Ectodermal cell (in vitro differentiated cells): ENCODE measurements at regions not wholly inside any gene's neighbourhood (a gene's known extent, or its start where the extent isn't known, plus 50 kb on each side); places are given as distances from the start of the nearest gene placed in this dataset.

Experiments used
- H3K27ac ChIP-seq: 2 replicates; pipeline ENCODE4 v1.7.0; 2013; ENCODE audit warnings: mild to moderate bottlenecking, low read depth, low read length; ENCODE audit not compliant: insufficient read depth, poor library complexity, severe bottlenecking
- H3K27me3 ChIP-seq: 2 replicates; pipeline ENCODE4 v1.7.0; 2013; ENCODE audit warnings: mild to moderate bottlenecking, low read length; ENCODE audit not compliant: insufficient read depth, control insufficient read depth, poor library complexity, severe bottlenecking
- H3K36me3 ChIP-seq: one replicate; pipeline ENCODE4 v1.7.0; 2013; ENCODE audit warnings: low read length; ENCODE audit not compliant: control insufficient read depth, insufficient read depth
- H3K4me1 ChIP-seq: one replicate; pipeline ENCODE4 v1.7.0; 2013; ENCODE audit warnings: low read length; ENCODE audit not compliant: control insufficient read depth, insufficient read depth
- H3K4me3 ChIP-seq: 2 replicates; pipeline ENCODE4 v1.7.0; 2013; ENCODE audit warnings: low read depth, low read length, control low read depth; ENCODE audit not compliant: insufficient read depth
- H3K9me3 ChIP-seq: 2 replicates; pipeline ENCODE4 v1.7.0; 2013; ENCODE audit warnings: mild to moderate bottlenecking, low read length, moderate library complexity; ENCODE audit not compliant: control insufficient read depth
- WGBS, 2 experiments: methylation state at CpG; one replicate each; pipeline ENCODE4 v1.1.7; 2013; ENCODE audit warnings: missing lambda C conversion rate in 2 of 2; 5-methylcytosine and 5-hydroxymethylcytosine counted together

DNA sequence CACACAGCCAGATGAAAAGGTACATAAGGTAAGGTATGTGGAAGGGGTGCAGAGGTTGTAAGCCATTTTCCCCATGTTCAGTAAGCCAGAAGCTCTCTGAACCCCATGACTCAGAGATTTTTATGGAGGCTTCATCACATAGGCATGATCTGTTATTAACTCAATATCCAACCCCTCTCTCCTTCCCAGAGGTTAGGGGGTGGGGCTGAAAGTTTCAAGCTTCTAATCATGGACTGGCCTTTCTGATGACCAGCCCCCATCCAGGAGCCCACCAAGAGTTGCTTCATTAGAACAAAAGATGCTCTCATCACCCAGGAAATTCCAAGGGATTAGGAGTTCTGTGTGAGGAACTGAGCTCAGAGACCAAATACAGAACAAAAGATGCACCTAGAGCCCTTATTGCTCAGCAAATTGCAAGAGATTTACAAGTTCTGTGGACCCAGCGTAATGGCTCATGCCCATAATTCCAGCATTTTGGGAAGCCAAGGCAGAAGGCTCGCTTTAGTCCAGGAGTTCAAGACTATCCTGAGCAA lies 103.2 kb upstream of the DAAM1 start:
- no peaks in the 10 kb centered on the region for H3K36me3 ChIP-seq
- WGBS, 2 experiments: 90% methylated on average over 2 of the region's 2 CpGs
- no peak overlapping the region for H3K27ac ChIP-seq
- no peaks in the 10 kb centered on the region for H3K27me3 ChIP-seq
- no peaks in the 10 kb centered on the region for H3K9me3 ChIP-seq
- no peak overlapping the region for H3K4me3 ChIP-seq
- H3K4me1 ChIP-seq: no peaks in the 10 kb centered on the region

- Histone ChIP-seq H3K27me3 (no peaks in the 10 kb centered on the region), H3K4me1 (no peaks in the 10 kb centered on the region), H3K4me3 (no peak overlapping the region), H3K9me3 (no peaks in the 10 kb centered on the region), H3K36me3 (no peaks in the 10 kb centered on the region), H3K27ac (no peak overlapping the region)
- 79 to 91% methylated on average over 3 to 4 of the region's 5 CpGs for WGBS, 2 experiments
Observed at GRCh38 chr14:59086241-59086882, 102.1 kb upstream of the DAAM1 start.

DNA sequence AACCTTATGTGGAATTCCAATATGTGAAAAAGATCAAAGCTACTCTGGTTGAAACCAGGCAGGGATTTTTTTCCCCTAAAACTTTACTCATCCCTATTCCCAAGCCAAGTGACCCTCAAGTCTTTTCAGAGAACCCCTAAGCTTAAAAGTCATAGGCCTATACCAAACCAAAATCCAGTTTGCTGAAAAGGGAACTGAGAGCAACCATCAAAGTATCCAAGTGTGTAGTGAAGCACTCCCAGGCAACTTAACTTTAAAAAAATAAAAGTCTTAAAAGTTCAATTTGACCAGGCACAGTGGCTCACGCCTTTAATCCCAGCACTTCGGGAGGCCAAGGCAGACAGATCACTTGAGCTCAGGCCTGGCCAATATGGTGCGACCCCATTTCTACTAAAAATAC lies 101.2 kb upstream of the DAAM1 start:
- Histone ChIP-seq H3K4me1 (no peaks in the 10 kb centered on the region), H3K9me3 (no peaks in the 10 kb centered on the region), H3K27me3 (no peaks in the 10 kb centered on the region), H3K27ac (no peak overlapping the region), H3K4me3 (no peak overlapping the region), H3K36me3 (no peaks in the 10 kb centered on the region)
- WGBS, 2 experiments: 86 to 87% methylated on average over 3 of the region's 3 CpGs

DNA sequence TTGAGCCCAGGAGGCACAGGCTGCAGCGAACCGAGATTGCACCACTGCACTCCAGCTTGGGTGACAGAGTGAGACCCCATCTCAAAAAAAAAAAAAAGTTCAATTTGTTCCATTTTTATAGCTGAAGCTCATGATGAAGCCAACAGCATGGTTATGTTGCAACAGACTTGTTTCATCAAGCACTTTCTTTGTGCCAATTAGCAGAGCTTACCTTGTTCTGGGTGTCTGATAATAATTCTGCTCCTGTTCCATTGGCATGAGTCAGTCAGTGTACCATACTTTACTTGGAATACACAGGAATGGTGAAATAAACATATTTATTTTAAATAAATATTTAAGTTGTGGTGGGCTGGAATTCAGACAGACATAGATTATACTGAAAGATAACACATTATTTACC lies 100.8 kb upstream of the DAAM1 start:
- H3K4me1 ChIP-seq: no peaks in the 10 kb centered on the region
- no peaks in the 10 kb centered on the region for H3K27me3 ChIP-seq
- H3K36me3 ChIP-seq: no peaks in the 10 kb centered on the region
- WGBS, 2 experiments: 94 to 96% methylated on average over 2 of the region's 2 CpGs
- no peak overlapping the region for H3K4me3 ChIP-seq
- H3K9me3 ChIP-seq: no peaks in the 10 kb centered on the region
- H3K27ac ChIP-seq: no peak overlapping the region

DNA sequence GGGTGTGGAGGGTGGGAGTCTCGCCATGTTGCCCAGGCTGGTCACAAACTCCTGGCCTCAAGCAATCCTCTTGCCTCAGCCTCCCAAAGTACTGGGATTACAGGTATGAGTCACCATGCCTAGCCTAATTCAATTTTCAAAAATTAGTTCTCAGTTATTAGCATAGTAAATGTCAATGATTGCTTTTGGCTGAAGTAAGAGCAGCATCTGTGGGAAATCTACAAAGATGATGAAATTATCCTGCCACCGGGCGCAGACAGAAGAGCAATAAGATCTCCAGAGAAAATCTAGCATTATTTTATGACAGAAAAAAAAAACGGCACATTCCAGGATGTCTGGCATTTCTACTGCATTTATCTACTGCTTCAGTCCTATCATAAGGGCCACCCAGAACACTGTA lies 97.9 kb upstream of the DAAM1 start:
- 94 to 97% methylated on average over 4 of the region's 4 CpGs for WGBS, 2 experiments
- no peak overlapping the region for H3K27ac ChIP-seq
- no peaks in the 10 kb centered on the region for H3K27me3 ChIP-seq
- no peaks in the 10 kb centered on the region for H3K9me3 ChIP-seq
- no peaks in the 10 kb centered on the region for H3K36me3 ChIP-seq
- no peak overlapping the region for H3K4me3 ChIP-seq
- no peaks in the 10 kb centered on the region for H3K4me1 ChIP-seq

DNA sequence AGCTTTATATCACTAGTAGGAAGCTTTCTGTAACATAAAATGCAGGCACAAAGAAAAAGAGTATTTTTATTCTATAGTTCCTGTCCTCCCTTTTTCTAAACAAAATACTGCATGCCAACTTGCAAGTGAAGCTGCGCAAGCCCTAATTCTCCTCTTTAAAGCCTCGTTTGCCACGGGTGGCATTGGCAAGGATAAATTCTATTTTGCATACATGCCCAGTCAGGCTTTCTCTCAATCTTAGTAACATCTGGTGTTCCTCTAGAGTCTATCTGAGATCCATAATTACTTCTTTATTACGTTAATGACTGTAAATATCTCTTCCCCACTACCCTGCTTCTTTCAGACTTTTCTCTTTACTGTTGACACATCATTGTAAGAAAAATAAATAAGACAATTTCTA lies 97.1 kb upstream of the DAAM1 start:
- H3K27ac ChIP-seq: no peak overlapping the region
- 87 to 92% methylated on average over 4 of the region's 4 CpGs for WGBS, 2 experiments
- no peaks in the 10 kb centered on the region for H3K4me1 ChIP-seq
- H3K9me3 ChIP-seq: no peaks in the 10 kb centered on the region
- H3K4me3 ChIP-seq: no peak overlapping the region
- no peaks in the 10 kb centered on the region for H3K36me3 ChIP-seq
- no peaks in the 10 kb centered on the region for H3K27me3 ChIP-seq

GRCh38 chr14:59091976-59092375 lies 96.5 kb upstream of the DAAM1 start:
- 94 to 96% methylated on average over 4 of the region's 4 CpGs for WGBS, 2 experiments
- no peaks in the 10 kb centered on the region for H3K27me3 ChIP-seq
- no peaks in the 10 kb centered on the region for H3K9me3 ChIP-seq
- no peaks in the 10 kb centered on the region for H3K4me1 ChIP-seq
- no peak overlapping the region for H3K27ac ChIP-seq
- H3K36me3 ChIP-seq: no peaks in the 10 kb centered on the region
- H3K4me3 ChIP-seq: no peak overlapping the region

GRCh38 chr14:59093902-59094301 lies 94.6 kb upstream of the DAAM1 start:
- WGBS, 2 experiments: 95 to 96% methylated on average over 7 of the region's 7 CpGs
- H3K36me3 ChIP-seq: no peaks in the 10 kb centered on the region
- no peaks in the 10 kb centered on the region for H3K27me3 ChIP-seq
- no peak overlapping the region for H3K4me3 ChIP-seq
- H3K27ac ChIP-seq: no peak overlapping the region
- no peaks in the 10 kb centered on the region for H3K4me1 ChIP-seq
- no peaks in the 10 kb centered on the region for H3K9me3 ChIP-seq

GRCh38 chr14:59096303-59096702 lies 92.2 kb upstream of the DAAM1 start:
- H3K27me3 ChIP-seq: no peaks in the 10 kb centered on the region
- H3K27ac ChIP-seq: no peak overlapping the region
- H3K4me1 ChIP-seq: no peaks in the 10 kb centered on the region
- H3K4me3 ChIP-seq: no peak overlapping the region
- H3K9me3 ChIP-seq: no peaks in the 10 kb centered on the region
- no peaks in the 10 kb centered on the region for H3K36me3 ChIP-seq
- 80% methylated on average over 2 of the region's 2 CpGs; no CpG with 5 or more reads in 1 of the 2 experiments for WGBS, 2 experiments

DNA sequence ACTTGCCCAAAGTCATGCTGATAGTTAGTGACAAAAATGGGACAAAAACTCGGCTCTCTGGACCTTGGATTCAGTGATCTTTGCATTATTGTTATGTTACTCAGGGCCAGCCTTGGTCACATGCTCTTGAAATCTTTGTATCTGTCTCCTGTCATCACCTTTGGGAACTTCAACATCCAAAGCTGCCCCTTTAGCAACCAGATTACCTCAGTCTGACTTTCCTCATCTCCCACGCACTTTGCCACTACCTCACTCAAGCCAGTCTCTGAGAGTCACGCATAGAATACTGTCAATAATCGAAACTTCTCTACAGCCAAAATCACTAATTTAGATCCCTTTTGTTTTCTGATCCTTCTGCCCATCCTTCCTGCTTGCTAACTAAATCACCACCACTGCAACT lies 90.8 kb upstream of the DAAM1 start:
- H3K27ac ChIP-seq: no peak overlapping the region
- H3K27me3 ChIP-seq: no peaks in the 10 kb centered on the region
- H3K36me3 ChIP-seq: no peaks in the 10 kb centered on the region
- no peaks in the 10 kb centered on the region for H3K9me3 ChIP-seq
- H3K4me1 ChIP-seq: no peaks in the 10 kb centered on the region
- WGBS, 2 experiments: 89 to 94% methylated on average over 4 of the region's 4 CpGs
- H3K4me3 ChIP-seq: no peak overlapping the region

- H3K27me3 ChIP-seq: no peaks in the 10 kb centered on the region
- H3K36me3 ChIP-seq: no peaks in the 10 kb centered on the region
- H3K9me3 ChIP-seq: no peaks in the 10 kb centered on the region
- no peaks in the 10 kb centered on the region for H3K4me1 ChIP-seq
- no peak overlapping the region for H3K27ac ChIP-seq
- H3K4me3 ChIP-seq: no peak overlapping the region
- 91% methylated on average over 4 of the region's 4 CpGs for WGBS, 2 experiments
Observed at GRCh38 chr14:59098377-59098776, 90.1 kb upstream of the DAAM1 start.
